HepG2 (cell line): ENCODE measurements at regions not wholly inside any gene's neighbourhood (a gene's known extent, or its start where the extent isn't known, plus 50 kb on each side); places are given as distances from the start of the nearest gene placed in this dataset.

ENCODE experiments used
- ATAC-seq: fragments of 200-7000 bp; cut with Tn5 transposase; 3 replicates; pipeline ENCODE4 v1.9.1; 2020; ENCODE audit warnings: mild to moderate bottlenecking, moderate library complexity
- BruUV-seq: library from RNA; stranded (reverse); fragments of 400-500 nt; replicated peaks from 2 replicates; lab custom pipeline; 2021; lab: Mats Ljungman, UMichigan
- CTCF ChIA-PET: fragments of 300-600 bp; formaldehyde crosslinking; extraction: SDS; loops from one replicate; lab custom pipeline; 2021; ENCODE audit warnings: low total read pairs, inconsistent platforms, low intra/inter-chr PET ratio; lab: Yijun Ruan, JAX
- POLR2A ChIA-PET: fragments of 350-600 bp; sonication (Branson Sonifier 250); formaldehyde crosslinking; loops from one replicate; lab custom pipeline; 2020; ENCODE audit warnings: antibody characterized with exemption, inconsistent platforms; lab: Yijun Ruan, JAX
- DNase-seq: peaks from one replicate; pipeline ENCODE4 v3.0.0-alpha.2; 2015; ENCODE audit warnings: low spot score
- FAIRE-seq: peaks from 3 replicates; lab custom pipeline; 2011; peaks lifted over from hg19 to GRCh38; lab: Jason Lieb, UNC
- H2AFZ ChIP-seq: one replicate; pipeline ENCODE4 v1.6.1; 2011; ENCODE audit warnings: low read length, inconsistent platforms
- H3K27ac ChIP-seq: fragments of 300-600 bp; 3 replicates; pipeline ENCODE4 v1.8.0; 2011; ENCODE audit warnings: mixed run types, mild to moderate bottlenecking, mixed read lengths, low read length, inconsistent platforms; ENCODE audit not compliant: insufficient read depth; ENCODE audit errors: extremely low read length
- H3K27me3 ChIP-seq, 2 experiments: fragments of 200-600 bp in 1 of 2; 2 replicates in 1 of 2; 3 replicates in 1 of 2; pipeline versions ENCODE4 v1.6.0 to v1.8.0; 2011; ENCODE audit warnings: low read length in 2 of 2, mild to moderate bottlenecking in 2 of 2, moderate library complexity in 2 of 2, inconsistent platforms in 1 of 2; ENCODE audit not compliant: insufficient read depth in 2 of 2, control insufficient read depth in 1 of 2
- H3K36me3 ChIP-seq, 2 experiments: fragments of 200-600 bp in 1 of 2; replicated peaks in 1 of 2; 2 replicates in 1 of 2; 3 replicates in 1 of 2; pipeline versions ENCODE4 v1.5.1 to v1.8.0; 2011; ENCODE audit warnings: low read length in 2 of 2, inconsistent platforms in 1 of 2; ENCODE audit not compliant: insufficient read depth in 2 of 2, control insufficient read depth in 1 of 2
- H3K4me1 ChIP-seq: 2 replicates; pipeline ENCODE4 v1.5.1; 2012; ENCODE audit warnings: low read length, inconsistent platforms; ENCODE audit not compliant: insufficient read depth
- H3K4me2 ChIP-seq: 2 replicates; pipeline ENCODE4 v1.6.0; 2011; ENCODE audit warnings: low read depth, low read length, inconsistent platforms
- H3K4me3 ChIP-seq, 3 experiments: fragments of 200-600 bp in 1 of 3; sonication (generic), shearing (Covaris generic) in 1 of 3; replicated peaks in 1 of 3; 2 replicates each; pipeline ENCODE4 v1.5.1; 2011 to 2016; ENCODE audit warnings: low read length in 3 of 3, inconsistent platforms in 2 of 3, low read depth in 2 of 3, mild to moderate bottlenecking in 2 of 3, control low read depth in 1 of 3, mixed read lengths in 1 of 3; ENCODE audit not compliant: insufficient read depth in 1 of 3
- H3K79me2 ChIP-seq: one replicate; pipeline ENCODE4 v1.6.1; 2011; ENCODE audit warnings: low read length, inconsistent platforms; ENCODE audit not compliant: insufficient read depth
- H3K9ac ChIP-seq: 2 replicates; pipeline ENCODE4 v1.6.0; 2011; ENCODE audit warnings: mild to moderate bottlenecking, low read depth, low read length, inconsistent platforms; ENCODE audit not compliant: insufficient read depth
- H3K9me3 ChIP-seq: 2 replicates; pipeline ENCODE4 v1.5.1; 2012; ENCODE audit warnings: mild to moderate bottlenecking, low read length
- H4K20me1 ChIP-seq: 2 replicates; pipeline ENCODE4 v1.6.0; 2011; ENCODE audit warnings: inconsistent platforms, mild to moderate bottlenecking, low read length, moderate library complexity; ENCODE audit not compliant: insufficient read depth
- AFF4 ChIP-seq: sonication (generic); formaldehyde crosslinking; IDR thresholded peaks from 2 replicates; pipeline ENCODE4 v1.4.0; 2020; ENCODE audit warnings: missing genetic modification reagents
- AKAP8 ChIP-seq: sonication (generic); formaldehyde crosslinking; IDR thresholded peaks from 2 replicates; pipeline ENCODE4 v1.5.1; 2020; ENCODE audit warnings: mild to moderate bottlenecking, missing genetic modification reagents
- ARNTL ChIP-seq: sonication (generic); formaldehyde crosslinking; IDR thresholded peaks from 2 replicates; pipeline ENCODE4 v1.4.0; 2020; ENCODE audit warnings: mild to moderate bottlenecking, missing genetic modification reagents
- BHLHE40 ChIP-seq: IDR thresholded peaks from 2 replicates; pipeline ENCODE4 v1.6.1; 2011; ENCODE audit warnings: low read length, improper control_type of control experiment
- HNRNPH1 ChIP-seq: fragments of 200-400 bp; formaldehyde crosslinking; optimal IDR thresholded peaks from 2 replicates; pipeline ENCODE3; 2017; ENCODE audit warnings: mild to moderate bottlenecking, low read depth, low read length
- KLF12 ChIP-seq: sonication (generic); formaldehyde crosslinking; IDR thresholded peaks from 2 replicates; pipeline ENCODE4 v1.4.0; 2020; ENCODE audit warnings: missing genetic modification reagents, borderline replicate concordance
- SOX6 ChIP-seq, 2 experiments: fragments of 450-650 bp in 1 of 2; sonication (generic) in 1 of 2; formaldehyde crosslinking in 1 of 2; IDR thresholded peaks; 2 replicates each; pipeline versions ENCODE4 v1.4.0 to v1.6.1; 2017 to 2020; ENCODE audit warnings: antibody characterized with exemption in 1 of 2, mild to moderate bottlenecking in 1 of 2, missing genetic modification reagents in 1 of 2
- ZKSCAN1 ChIP-seq: fragments of 150-350 bp; IDR thresholded peaks from 2 replicates; pipeline ENCODE4 v1.6.1; 2014; ENCODE audit warnings: low read length
- ZNF224 ChIP-seq: sonication (generic); formaldehyde crosslinking; IDR thresholded peaks from 2 replicates; pipeline ENCODE4 v1.5.0; 2020; ENCODE audit warnings: mild to moderate bottlenecking, missing genetic modification reagents
- ZNF318 ChIP-seq: sonication (generic); formaldehyde crosslinking; IDR thresholded peaks from 2 replicates; pipeline ENCODE4 v1.4.0; 2020; ENCODE audit warnings: mild to moderate bottlenecking, missing genetic modification reagents
- ZNF530 ChIP-seq: sonication (generic); formaldehyde crosslinking; IDR thresholded peaks from 2 replicates; pipeline ENCODE4 v1.5.0; 2020; ENCODE audit warnings: low read depth, mild to moderate bottlenecking, missing genetic modification reagents
- ZNF562 ChIP-seq: sonication (generic); formaldehyde crosslinking; IDR thresholded peaks from 2 replicates; pipeline ENCODE4 v1.8.0; 2022; ENCODE audit warnings: missing genetic modification reagents, borderline replicate concordance
- WGBS: methylation state at CpG from one replicate; pipeline ENCODE4 v1.1.6; 2017; ENCODE audit warnings: low lambda C conversion rate; 5-methylcytosine and 5-hydroxymethylcytosine counted together
- in situ Hi-C: cut with HindIII; loops from 2 replicates; pipeline ENCODE4 v1.10.0; 2017; ENCODE audit warnings: low pct_unique_long_range_greater_than_20kb; ENCODE audit not compliant: extremely low pct_ligation_motif_present
- intact Hi-C: fragments of 100-400 bp; cut with micrococcal nuclease; formaldehyde crosslinking; loops from one replicate; pipeline ENCODE4 v1.10.0; 2022; ENCODE audit not compliant: unreplicated experiment

GRCh38 chr10:62550173-62550572 lies 176.0 kb downstream of the ZNF365 start:
- Histone ChIP-seq H3K27ac (no peak overlapping the region), H3K4me3 (no peak overlapping the region), H3K9me3 (no peaks in the 10 kb centered on the region), H3K9ac (no peak overlapping the region), H3K27me3 (no peaks in the 10 kb centered on the region), H4K20me1 (no peaks in the 10 kb centered on the region), H3K36me3 (no peaks in the 10 kb centered on the region), H2AFZ (no peak overlapping the region), H3K4me2 (no peak overlapping the region), H3K79me2 (no peaks in the 10 kb centered on the region), H3K4me1 (no peaks in the 10 kb centered on the region)
- DNase-seq (no peak), FAIRE-seq (no peak), ATAC-seq (no peak)
- intact Hi-C loops (no loop called here), in situ Hi-C loops (no loop called here)
- ChIA-PET CTCF (no interaction called here), POLR2A (no interaction called here)
- TF ChIP-seq AKAP8 (CRISPR knock-in tag) (no peak), ZNF318 (no peak), SOX6 (IDR thresholded peaks at IDR 0.05) (no peak), SOX6 (CRISPR knock-in tag; IDR thresholded peaks at IDR 0.05) (no peak), ZNF562 (no peak), HNRNPH1 (no peak), AFF4 (CRISPR knock-in tag) (no peak), KLF12 (no peak), BHLHE40 (no peak), ZNF224 (CRISPR knock-in tag) (no peak), ARNTL (CRISPR knock-in tag) (no peak), ZNF530 (CRISPR knock-in tag) (no peak), ZKSCAN1 (no peak)
- 0% methylated on average over 1 of the region's 1 CpG for WGBS
- BruUV-seq: no TSS peak
